Endothelial cell of umbilical vein (primary cell): ENCODE measurements at regions not wholly inside any gene's neighbourhood (a gene's known extent, or its start where the extent isn't known, plus 50 kb on each side); places are given as distances from the start of the nearest gene placed in this dataset.

Experiments used
- BruUV-seq: library from RNA; stranded (reverse); fragments of 400-500 nt; replicated peaks from 2 replicates; lab custom pipeline; 2021; lab: Mats Ljungman, UMichigan
- CTCF ChIA-PET: fragments of 300-600, 350-600 bp; sonication (Branson Sonifier 250); formaldehyde crosslinking; loops from one replicate; lab custom pipeline; 2021; ENCODE audit warnings: antibody characterized with exemption, inconsistent platforms; lab: Charles Lee
- POLR2A ChIA-PET: fragments of 300-600, 350-600 bp; sonication (Branson Sonifier 250); formaldehyde crosslinking; loops from one replicate; lab custom pipeline; 2021; ENCODE audit warnings: antibody characterized with exemption, inconsistent platforms; lab: Charles Lee
- DNase-seq: peaks from one replicate; pipeline ENCODE4 v3.0.0-alpha.2; 2011; ENCODE audit warnings: low read depth, low spot score
- FAIRE-seq: peaks from 2 replicates; lab custom pipeline; 2011; peaks lifted over from hg19 to GRCh38; lab: Jason Lieb, UNC
- H2AFZ ChIP-seq: 2 replicates; pipeline ENCODE4 v1.6.0; 2012; ENCODE audit warnings: low read depth, low read length, control low read depth, inconsistent platforms
- H3K27ac ChIP-seq: 2 replicates; pipeline ENCODE4 v1.5.1; 2011; ENCODE audit warnings: low read depth, mild to moderate bottlenecking, control low read depth, low read length, moderate library complexity; ENCODE audit not compliant: insufficient read depth
- H3K27me3 ChIP-seq, 2 experiments: 2 replicates each; pipeline versions ENCODE4 v1.6.0 to v1.6.1; 2011; ENCODE audit warnings: low read length in 2 of 2, mixed read lengths in 1 of 2; ENCODE audit not compliant: control insufficient read depth in 2 of 2, insufficient read depth in 2 of 2
- H3K36me3 ChIP-seq, 2 experiments: 2 replicates in 1 of 2; 3 replicates in 1 of 2; pipeline ENCODE4 v1.5.1; 2011; ENCODE audit warnings: low read length in 2 of 2, mild to moderate bottlenecking in 1 of 2, moderate library complexity in 1 of 2; ENCODE audit not compliant: control insufficient read depth in 2 of 2, insufficient read depth in 2 of 2; ENCODE audit errors: extremely low read depth in 1 of 2
- H3K4me1 ChIP-seq: 3 replicates; pipeline ENCODE4 v1.5.1; 2011; ENCODE audit warnings: mild to moderate bottlenecking, low read length; ENCODE audit not compliant: control insufficient read depth, insufficient read depth; ENCODE audit errors: extremely low read depth
- H3K4me2 ChIP-seq: 2 replicates; pipeline ENCODE4 v1.6.1; 2011; ENCODE audit warnings: low read length, control low read depth, mixed read lengths; ENCODE audit not compliant: insufficient read depth
- H3K4me3 ChIP-seq, 3 experiments: fragments of 200-600 bp in 1 of 3; sonication (generic), shearing (Covaris generic) in 1 of 3; replicated peaks in 1 of 3; 2 replicates each; pipeline ENCODE4 v1.5.1; 2011 to 2016; ENCODE audit warnings: control low read depth in 3 of 3, low read length in 3 of 3, mild to moderate bottlenecking in 2 of 3, inconsistent platforms in 1 of 3, low read depth in 1 of 3, moderate library complexity in 1 of 3; ENCODE audit not compliant: insufficient read depth in 1 of 3
- H3K79me2 ChIP-seq: 2 replicates; pipeline ENCODE4 v1.6.0; 2012; ENCODE audit warnings: low read length, inconsistent platforms; ENCODE audit not compliant: control insufficient read depth, insufficient read depth
- H3K9ac ChIP-seq: replicated peaks from 2 replicates; pipeline ENCODE3; 2011; ENCODE audit warnings: low read length, control low read depth; ENCODE audit not compliant: insufficient read depth; ENCODE audit errors: extremely low read depth
- H3K9me1 ChIP-seq: replicated peaks from 3 replicates; pipeline ENCODE4 v1.6.0; 2011; ENCODE audit warnings: mild to moderate bottlenecking, low read length; ENCODE audit not compliant: control insufficient read depth, insufficient read depth; ENCODE audit errors: extremely low read depth
- H3K9me3 ChIP-seq: replicated peaks from 2 replicates; pipeline ENCODE4 v1.5.1; 2012; ENCODE audit warnings: low read length, inconsistent platforms; ENCODE audit not compliant: control insufficient read depth, insufficient read depth
- H4K20me1 ChIP-seq: replicated peaks from 2 replicates; pipeline ENCODE3; 2011; ENCODE audit warnings: mild to moderate bottlenecking, low read length; ENCODE audit not compliant: control insufficient read depth, insufficient read depth; ENCODE audit errors: extremely low read depth
- EZH2 ChIP-seq: IDR thresholded peaks from 2 replicates; pipeline ENCODE4 v1.6.1; 2012; ENCODE audit warnings: borderline replicate concordance, low read depth, mild to moderate bottlenecking, moderate library complexity, low read length, inconsistent platforms; ENCODE audit not compliant: severe bottlenecking
- FOS ChIP-seq: IDR thresholded peaks from 2 replicates; pipeline ENCODE4 v1.6.1; 2011; ENCODE audit warnings: mild to moderate bottlenecking, low read length, moderate library complexity, borderline replicate concordance; ENCODE audit not compliant: insufficient read depth
- GATA2 ChIP-seq: IDR thresholded peaks from 2 replicates; pipeline ENCODE4 v1.7.0; 2011; ENCODE audit warnings: low read depth, mild to moderate bottlenecking, moderate library complexity, mixed read lengths, low read length; ENCODE audit not compliant: insufficient read length, insufficient read depth
- JUN ChIP-seq: IDR thresholded peaks from 2 replicates; pipeline ENCODE4 v1.6.1; 2011; ENCODE audit warnings: borderline replicate concordance, low read depth; ENCODE audit not compliant: insufficient read length, insufficient read depth
- MYC ChIP-seq: IDR thresholded peaks from one replicate; pipeline ENCODE4 v1.6.1; 2011; ENCODE audit warnings: mild to moderate bottlenecking, low read depth, low read length
- POLR2A ChIP-seq: IDR thresholded peaks from 2 replicates; pipeline ENCODE4 v1.6.1; 2012; ENCODE audit warnings: low read depth, mild to moderate bottlenecking, control low read depth, low read length
- dilution Hi-C: fragments of 300-500 bp; cut with MboI; formaldehyde crosslinking; loops from one replicate; pipeline ENCODE4 v1.15.0; 2019; ENCODE audit warnings: low sequenced_read_pairs; ENCODE audit not compliant: extremely low pct_ligation_motif_present
- intact Hi-C: fragments of 100-400 bp; cut with micrococcal nuclease; formaldehyde crosslinking; loops from one replicate; pipeline ENCODE4 v1.10.0; 2022
- TF ChIP-seq, protein P1 (sequence below), 2 donors: IDR thresholded peaks; 1 replicate in 1 of 2; 2 replicates in 1 of 2; pipeline ENCODE4 v1.5.1; 2011; ENCODE audit warnings: low read length in 2 of 2, mild to moderate bottlenecking in 2 of 2, moderate library complexity in 2 of 2, control low read depth in 1 of 2, inconsistent platforms in 1 of 2, low read depth in 1 of 2; ENCODE audit not compliant: insufficient read depth in 1 of 2; ENCODE audit errors: extremely low read depth in 1 of 2

DNA sequence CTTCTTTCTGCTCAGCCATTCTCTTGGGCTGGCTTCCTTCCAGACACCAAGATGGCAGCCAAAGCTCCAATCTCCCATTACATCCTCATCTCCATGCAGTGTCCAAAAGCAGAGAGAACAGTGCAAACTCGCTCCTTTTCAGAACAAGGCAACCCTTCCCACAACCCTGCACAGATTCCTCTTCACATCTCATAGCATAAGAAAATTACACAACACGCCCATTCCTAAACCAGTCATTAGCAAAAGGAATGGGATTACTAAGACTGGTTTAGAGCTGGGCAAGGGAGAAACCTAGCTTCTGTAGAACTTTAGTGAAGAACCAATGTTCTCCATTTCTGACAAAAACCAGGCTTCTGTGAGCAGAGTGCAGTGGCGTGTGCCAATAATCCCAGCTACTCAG, 51.5 kb upstream of the CTNNA1 start:
- H3K9me3 ChIP-seq, result no peaks in the 10 kb centered on the region
- H3K9me1 ChIP-seq, result no peaks in the 10 kb centered on the region
- H3K36me3 ChIP-seq, result no peaks in the 10 kb centered on the region
- dilution Hi-C loops, result no loop called here
- H3K4me2 ChIP-seq, result no peak overlapping the region
- ChIA-PET POLR2A (no interaction called here), CTCF (interaction anchor here (1.1 to 1.4 kb wide), 4 partner anchors 26 to 123 kb away, joined by 3 to 4 read pairs (median 3); no protein-coding TSS in a partner anchor)
- H3K27ac ChIP-seq, result no peak overlapping the region
- H2AFZ ChIP-seq, result no peak overlapping the region
- DNase-seq (no peak), FAIRE-seq (no peak)
- H3K4me3 ChIP-seq, result no peak overlapping the region
- no peak for TF ChIP-seq POLR2A
- no peak for TF ChIP-seq EZH2
- TF ChIP-seq MYC, result no peak
- TF ChIP-seq JUN, result no peak
- TF ChIP-seq FOS, result no peak
- TF ChIP-seq, protein P1, sequence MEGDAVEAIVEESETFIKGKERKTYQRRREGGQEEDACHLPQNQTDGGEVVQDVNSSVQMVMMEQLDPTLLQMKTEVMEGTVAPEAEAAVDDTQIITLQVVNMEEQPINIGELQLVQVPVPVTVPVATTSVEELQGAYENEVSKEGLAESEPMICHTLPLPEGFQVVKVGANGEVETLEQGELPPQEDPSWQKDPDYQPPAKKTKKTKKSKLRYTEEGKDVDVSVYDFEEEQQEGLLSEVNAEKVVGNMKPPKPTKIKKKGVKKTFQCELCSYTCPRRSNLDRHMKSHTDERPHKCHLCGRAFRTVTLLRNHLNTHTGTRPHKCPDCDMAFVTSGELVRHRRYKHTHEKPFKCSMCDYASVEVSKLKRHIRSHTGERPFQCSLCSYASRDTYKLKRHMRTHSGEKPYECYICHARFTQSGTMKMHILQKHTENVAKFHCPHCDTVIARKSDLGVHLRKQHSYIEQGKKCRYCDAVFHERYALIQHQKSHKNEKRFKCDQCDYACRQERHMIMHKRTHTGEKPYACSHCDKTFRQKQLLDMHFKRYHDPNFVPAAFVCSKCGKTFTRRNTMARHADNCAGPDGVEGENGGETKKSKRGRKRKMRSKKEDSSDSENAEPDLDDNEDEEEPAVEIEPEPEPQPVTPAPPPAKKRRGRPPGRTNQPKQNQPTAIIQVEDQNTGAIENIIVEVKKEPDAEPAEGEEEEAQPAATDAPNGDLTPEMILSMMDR (IDR thresholded peaks at IDR 0.05; ENCODE audit: extremely low read depth in 1 of 2, insufficient read depth in 1 of 2, low read depth in 1 of 2, low read length in 2 of 2), result no peak
- TF ChIP-seq GATA2, result no peak
- no peaks in the 10 kb centered on the region for H3K79me2 ChIP-seq
- H4K20me1 ChIP-seq, result no peaks in the 10 kb centered on the region
- BruUV-seq, result no TSS peak
- H3K27me3 ChIP-seq, result peaks cover 8 to 14% of the 10 kb centered on the region in 2 experiments
- intact Hi-C loops, result no loop called here
- H3K9ac ChIP-seq, result no peak overlapping the region
- peaks cover 4% of the 10 kb centered on the region for H3K4me1 ChIP-seq
